ENCODE measurements at regions not wholly inside any gene's neighbourhood (a gene's known extent, or its start where the extent isn't known, plus 50 kb on each side); places are given as distances from the start of the nearest gene placed in this dataset.
"Not testable (repeated sequence)": the region's sequence is repeated elsewhere in the genome, so short reads cannot be mapped to it uniquely, and the experiment has no call there.

DNA sequence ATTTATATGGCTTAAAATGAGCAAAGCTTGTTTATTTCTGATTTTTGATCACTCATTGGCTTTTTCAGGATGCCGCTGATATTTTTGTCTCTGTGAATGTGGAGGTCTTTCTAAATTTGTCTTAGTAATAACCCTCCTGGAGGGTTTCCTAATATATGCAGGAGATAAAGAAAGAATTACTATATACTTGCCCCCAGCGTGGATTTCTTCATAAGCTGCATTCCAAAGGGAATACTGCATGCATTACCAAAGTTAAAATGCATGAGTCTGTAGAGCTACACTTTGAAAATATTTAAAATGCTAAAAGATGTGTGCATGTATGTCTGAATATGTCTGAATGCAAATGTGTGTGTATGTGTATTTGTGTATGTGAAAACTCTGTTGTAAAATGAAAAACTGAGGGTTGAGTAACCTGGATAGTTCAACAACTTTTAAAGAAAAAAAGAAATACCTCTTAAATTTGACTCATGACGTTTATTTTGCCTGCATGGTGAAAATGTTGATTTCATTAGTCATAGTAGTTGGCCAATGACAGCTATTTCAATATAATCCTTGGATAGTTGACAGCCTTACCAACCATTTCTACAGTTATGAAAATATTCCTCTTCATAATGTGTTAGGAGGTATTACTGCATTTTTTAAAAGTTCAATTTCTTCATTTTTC lies 113.2 kb upstream of the ZNF827 start:
- H3K27me3 ChIP-seq (ENCODE audit: low read length) = no peaks in the 10 kb centered on the region
- H3K36me3 ChIP-seq (ENCODE audit: low read length) = peaks cover 33% of the 10 kb centered on the region
- H3F3A ChIP-seq (ENCODE audit: insufficient read depth) = peaks cover 37% of the 10 kb centered on the region
- H3K9ac ChIP-seq (ENCODE audit: low read length) = no peak overlapping the region
- no peak overlapping the region for H3K4me2 ChIP-seq (ENCODE audit: low read depth, low read length, poor library complexity, severe bottlenecking)
- H3K79me2 ChIP-seq (ENCODE audit: insufficient read depth, low read length) = no peaks in the 10 kb centered on the region
- H3K9me3 ChIP-seq (ENCODE audit: insufficient read depth, low read length) = peaks cover 10% of the 10 kb centered on the region; the same call in 1 of the 2 replicates
- TF ChIP-seq EZH2phosphoT487 (conservative IDR thresholded peaks at IDR 0.05; ENCODE audit: low read length) (no peak), CTCF (IDR thresholded peaks at IDR 0.05; ENCODE audit: insufficient read depth, low read length, poor library complexity, severe bottlenecking) (no peak)
- H3K9me2 ChIP-seq (replicated peaks; ENCODE audit: insufficient read depth, low read length) = no peaks in the 10 kb centered on the region
- no peak overlapping the region for H2AFZ ChIP-seq (ENCODE audit: low read depth, low read length, severe bottlenecking)
- no peaks in the 10 kb centered on the region for H4K20me1 ChIP-seq (ENCODE audit: low read depth, low read length)
- peak overlapping the region; percentile 96 for H3K27ac ChIP-seq (ENCODE audit: low read depth, low read length)
- H3K4me3 ChIP-seq (ENCODE audit: insufficient read depth, low read length, poor library complexity, severe bottlenecking) = no peak overlapping the region

- H2AFZ ChIP-seq (ENCODE audit: low read depth, low read length, severe bottlenecking) = no peak overlapping the region
- H4K20me1 ChIP-seq (ENCODE audit: low read depth, low read length) = no peaks in the 10 kb centered on the region
- H3K9me2 ChIP-seq (replicated peaks; ENCODE audit: insufficient read depth, low read length) = no peaks in the 10 kb centered on the region
- no peak overlapping the region for H3K4me3 ChIP-seq (ENCODE audit: insufficient read depth, low read length, poor library complexity, severe bottlenecking)
- no peak overlapping the region for H3K9ac ChIP-seq (ENCODE audit: low read length)
- peaks cover 10% of the 10 kb centered on the region; the same call in 1 of the 2 replicates for H3K9me3 ChIP-seq (ENCODE audit: insufficient read depth, low read length)
- H3K4me2 ChIP-seq (ENCODE audit: low read depth, low read length, poor library complexity, severe bottlenecking) = no peak overlapping the region
- no peaks in the 10 kb centered on the region for H3K27me3 ChIP-seq (ENCODE audit: low read length)
- peaks cover 30% of the 10 kb centered on the region for H3F3A ChIP-seq (ENCODE audit: insufficient read depth)
- no peaks in the 10 kb centered on the region for H3K79me2 ChIP-seq (ENCODE audit: insufficient read depth, low read length)
- H3K36me3 ChIP-seq (ENCODE audit: low read length) = peaks cover 33% of the 10 kb centered on the region
- no peak for TF ChIP-seq CTCF (IDR thresholded peaks at IDR 0.05; ENCODE audit: insufficient read depth, low read length, poor library complexity, severe bottlenecking)
- no peak for TF ChIP-seq EZH2phosphoT487 (conservative IDR thresholded peaks at IDR 0.05; ENCODE audit: low read length)
- H3K27ac ChIP-seq (ENCODE audit: low read depth, low read length) = peak overlapping the region; percentile 96
These were observed 112.6 kb upstream of the ZNF827 start for GRCh38 chr4:146051223-146051622.

DNA sequence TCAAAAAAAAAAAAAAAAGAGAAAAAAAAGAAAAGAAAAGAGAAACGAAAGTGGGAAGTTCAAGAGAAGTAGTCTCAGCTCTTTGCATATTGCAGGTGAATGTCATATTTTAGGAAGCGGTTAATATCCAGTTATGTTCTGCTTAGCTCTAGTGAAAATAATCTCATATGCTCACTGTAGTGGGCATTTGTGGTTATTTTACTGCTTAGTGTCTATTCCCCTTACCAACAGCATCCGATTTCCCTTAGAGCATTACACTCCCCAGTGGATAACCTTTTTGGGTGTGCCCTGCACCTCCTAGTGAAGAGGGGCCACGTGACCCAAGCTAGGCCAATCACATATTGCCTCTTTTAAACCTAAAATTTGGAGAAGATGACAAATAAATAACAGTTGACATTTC lies 111.2 kb upstream of the ZNF827 start:
- Histone ChIP-seq H4K20me1 (ENCODE audit: low read depth, low read length) (no peaks in the 10 kb centered on the region), H3K27ac (ENCODE audit: low read depth, low read length) (peak overlapping the region; percentile 96), H3K4me2 (ENCODE audit: low read depth, low read length, poor library complexity, severe bottlenecking) (peak overlapping the region; percentile 51), H3K27me3 (ENCODE audit: low read length) (no peaks in the 10 kb centered on the region), H3K9ac (ENCODE audit: low read length) (peak overlapping the region; percentile 38; the same call in 1 of the 2 replicates), H2AFZ (ENCODE audit: low read depth, low read length, severe bottlenecking) (no peak overlapping the region), H3F3A (ENCODE audit: insufficient read depth) (peaks cover 27% of the 10 kb centered on the region), H3K4me3 (ENCODE audit: insufficient read depth, low read length, poor library complexity, severe bottlenecking) (peak overlapping the region; percentile 24), H3K36me3 (ENCODE audit: low read length) (peaks cover 23% of the 10 kb centered on the region), H3K9me2 (replicated peaks; ENCODE audit: insufficient read depth, low read length) (no peaks in the 10 kb centered on the region), H3K79me2 (ENCODE audit: insufficient read depth, low read length) (no peaks in the 10 kb centered on the region), H3K9me3 (ENCODE audit: insufficient read depth, low read length) (peaks cover 10% of the 10 kb centered on the region; the same call in 1 of the 2 replicates)
- TF ChIP-seq EZH2phosphoT487 (conservative IDR thresholded peaks at IDR 0.05; ENCODE audit: low read length) (no peak), CTCF (IDR thresholded peaks at IDR 0.05; ENCODE audit: insufficient read depth, low read length, poor library complexity, severe bottlenecking) (no peak)

DNA sequence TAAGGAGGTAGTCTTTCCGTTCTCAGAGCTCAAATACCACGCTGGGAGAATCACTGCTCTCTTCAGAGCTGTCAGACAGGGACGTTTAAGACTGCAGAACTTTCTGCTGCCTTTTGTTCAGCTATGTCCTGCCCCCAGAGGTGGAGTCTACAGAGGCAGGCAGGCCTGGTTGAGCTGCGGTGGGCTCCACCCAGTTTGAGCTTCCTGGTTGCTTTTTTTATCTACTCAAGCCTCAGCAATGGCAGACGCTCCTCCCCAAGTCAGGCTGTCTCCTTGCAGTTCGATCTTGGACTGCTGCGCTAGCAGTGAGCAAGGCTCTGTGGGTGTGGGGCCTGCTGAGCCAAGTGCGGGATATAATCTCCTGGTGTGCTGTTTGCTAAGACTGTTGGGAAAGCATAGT lies 109.1 kb upstream of the ZNF827 start:
- not testable (repeated sequence) for H3K4me2 ChIP-seq (ENCODE audit: low read depth, low read length, poor library complexity, severe bottlenecking); H4K20me1 ChIP-seq (ENCODE audit: low read depth, low read length); H3K79me2 ChIP-seq (ENCODE audit: insufficient read depth, low read length); H3K9me3 ChIP-seq (ENCODE audit: insufficient read depth, low read length); H3K9me2 ChIP-seq (replicated peaks; ENCODE audit: insufficient read depth, low read length); H3K27me3 ChIP-seq (ENCODE audit: low read length); H3K9ac ChIP-seq (ENCODE audit: low read length); H3K4me3 ChIP-seq (ENCODE audit: insufficient read depth, low read length, poor library complexity, severe bottlenecking); H2AFZ ChIP-seq (ENCODE audit: low read depth, low read length, severe bottlenecking)
- peaks cover 19% of the 10 kb centered on the region for H3F3A ChIP-seq (ENCODE audit: insufficient read depth)
- H3K27ac ChIP-seq (ENCODE audit: low read depth, low read length) = peak overlapping the region; percentile 96
- H3K36me3 ChIP-seq (ENCODE audit: low read length) = peaks cover 23% of the 10 kb centered on the region

Data from SU-DHL-6 (cell line).